Liver (tissue), 8 donors: ENCODE measurements at regions not wholly inside any gene's neighbourhood (a gene's known extent, or its start where the extent isn't known, plus 50 kb on each side); places are given as distances from the start of the nearest gene placed in this dataset.

ENCODE experiments used
- DNase-seq: peaks from one replicate; pipeline ENCODE4 v3.0.0-alpha.2; 2017; ENCODE audit warnings: low spot score
- H3K27ac ChIP-seq, 2 donors: one replicate each; pipeline ENCODE4 v1.7.0; 2013; ENCODE audit warnings: inconsistent platforms in 2 of 2, low read length in 2 of 2, control low read depth in 1 of 2, low read depth in 1 of 2, mild to moderate bottlenecking in 1 of 2
- H3K27me3 ChIP-seq, 4 donors: one replicate each; pipeline versions ENCODE4 v1.6.1 to v1.7.0; 2013; ENCODE audit warnings: low read length in 3 of 4, inconsistent platforms in 1 of 4, mild to moderate bottlenecking in 1 of 4, moderate library complexity in 1 of 4; ENCODE audit not compliant: control insufficient read depth in 4 of 4, insufficient read depth in 4 of 4
- H3K36me3 ChIP-seq, 4 donors: one replicate each; pipeline versions ENCODE4 v1.6.1 to v1.7.0; 2013; ENCODE audit warnings: low read length in 3 of 4, mild to moderate bottlenecking in 3 of 4, low read depth in 1 of 4, moderate library complexity in 1 of 4; ENCODE audit not compliant: control insufficient read depth in 4 of 4, insufficient read depth in 3 of 4
- H3K4me1 ChIP-seq, 4 donors: one replicate each; pipeline versions ENCODE4 v1.6.1 to v1.7.0; 2013; ENCODE audit warnings: low read length in 3 of 4, mild to moderate bottlenecking in 3 of 4, moderate library complexity in 1 of 4; ENCODE audit not compliant: control insufficient read depth in 4 of 4, insufficient read depth in 4 of 4
- H3K4me3 ChIP-seq, 3 donors: one replicate each; pipeline versions ENCODE4 v1.6.1 to v1.7.0; 2013; ENCODE audit warnings: low read length in 3 of 3, control low read depth in 1 of 3, low read depth in 1 of 3, mild to moderate bottlenecking in 1 of 3
- H3K9ac ChIP-seq, 2 donors: one replicate each; pipeline ENCODE4 v1.7.0; 2013; ENCODE audit warnings: low read length in 2 of 2, mild to moderate bottlenecking in 2 of 2, moderate library complexity in 2 of 2, control low read depth in 1 of 2, low read depth in 1 of 2
- H3K9me3 ChIP-seq, 4 donors: one replicate each; pipeline versions ENCODE4 v1.6.1 to v1.7.0; 2013; ENCODE audit warnings: low read length in 3 of 4; ENCODE audit not compliant: control insufficient read depth in 4 of 4
- ATF3 ChIP-seq: IDR thresholded peaks from 2 replicates; pipeline ENCODE4 v1.6.1; 2016; ENCODE audit warnings: antibody characterized with exemption
- CTCF ChIP-seq: fragments of 150-350 bp; IDR thresholded peaks from 2 replicates; pipeline ENCODE4 v1.5.1; 2017; ENCODE audit warnings: improper control_type of control experiment, low read depth, low read length; ENCODE audit not compliant: missing input control
- EGR1 ChIP-seq, 2 donors: IDR thresholded peaks; 2 replicates each; pipeline ENCODE4 v1.6.1; 2016 to 2018; ENCODE audit warnings: antibody characterized with exemption in 2 of 2, low read depth in 2 of 2
- FOXA1 ChIP-seq: IDR thresholded peaks from 2 replicates; pipeline ENCODE4 v1.6.1; 2016; ENCODE audit warnings: antibody characterized with exemption
- FOXA2 ChIP-seq: IDR thresholded peaks from 2 replicates; pipeline ENCODE4 v1.6.1; 2016; ENCODE audit warnings: antibody characterized with exemption
- GABPA ChIP-seq, 2 donors: IDR thresholded peaks in 1 of 2; conservative IDR thresholded peaks in 1 of 2; 2 replicates each; pipeline ENCODE4 v1.6.1; 2016; ENCODE audit warnings: antibody characterized with exemption in 2 of 2, mild to moderate bottlenecking in 1 of 2, moderate library complexity in 1 of 2
- HNF4A ChIP-seq, 2 donors: conservative IDR thresholded peaks; 2 replicates each; pipeline ENCODE4 v1.6.1; 2016; ENCODE audit warnings: antibody characterized with exemption in 2 of 2, mild to moderate bottlenecking in 2 of 2
- HNF4G ChIP-seq: IDR thresholded peaks from 2 replicates; pipeline ENCODE4 v1.6.1; 2016; ENCODE audit warnings: antibody characterized with exemption
- JUND ChIP-seq, 2 donors: IDR thresholded peaks; 2 replicates each; pipeline ENCODE4 v1.6.1; 2016; ENCODE audit warnings: antibody characterized with exemption in 2 of 2
- MAX ChIP-seq: IDR thresholded peaks from 2 replicates; pipeline ENCODE4 v1.6.1; 2016; ENCODE audit warnings: antibody characterized with exemption
- RAD21 ChIP-seq, 2 donors: IDR thresholded peaks; 2 replicates each; pipeline ENCODE4 v1.6.1; 2016; ENCODE audit warnings: antibody characterized with exemption in 2 of 2, mild to moderate bottlenecking in 2 of 2
- REST ChIP-seq: IDR thresholded peaks from 2 replicates; pipeline ENCODE4 v1.6.1; 2016; ENCODE audit warnings: antibody characterized with exemption, mild to moderate bottlenecking
- RXRA ChIP-seq, 2 donors: IDR thresholded peaks; 2 replicates each; pipeline ENCODE4 v1.6.1; 2017 to 2018; ENCODE audit warnings: antibody characterized with exemption in 2 of 2, mild to moderate bottlenecking in 1 of 2
- TAF1 ChIP-seq: conservative IDR thresholded peaks from 2 replicates; pipeline ENCODE4 v1.6.1; 2016; ENCODE audit warnings: antibody characterized with exemption, mild to moderate bottlenecking
- YY1 ChIP-seq: IDR thresholded peaks from 2 replicates; pipeline ENCODE4 v1.6.1; 2016; ENCODE audit warnings: antibody characterized with exemption, mild to moderate bottlenecking
- ZBTB33 ChIP-seq: IDR thresholded peaks from 2 replicates; pipeline ENCODE4 v1.6.1; 2016; ENCODE audit warnings: antibody characterized with exemption
- WGBS: extraction: QIAGEN DNeasy Blood & Tissue Kit; methylation state at CpG from one replicate; pipeline ENCODE4 v1.1.7; 2013; 5-methylcytosine and 5-hydroxymethylcytosine counted together
- donor health status: healthy.
- donor health status: healthy.
- donor health status: healthy.
- donor health status: healthy.
- donor health status: healthy.

GRCh38 chr12:98042668-98043067 is 472.7 kb upstream of the TMPO start (continued):
- TF ChIP-seq FOXA1 (no peak), HNF4G (no peak)

- H3K4me1 ChIP-seq, result no peaks in the 10 kb centered on the region
- H3K4me3 ChIP-seq, result no peak overlapping the region
- WGBS, result 68% methylated on average over 4 of the region's 4 CpGs
- peaks cover 0 to 3% (median under 1%) of the 10 kb centered on the region in 4 donors for H3K9me3 ChIP-seq
- H3K9ac ChIP-seq, result no peak overlapping the region
- no peaks in the 10 kb centered on the region for H3K36me3 ChIP-seq
- no peak for TF ChIP-seq YY1
- no peak for TF ChIP-seq HNF4A (conservative IDR thresholded peaks at IDR 0.05)
- no peak for TF ChIP-seq HNF4G
- TF ChIP-seq EGR1 (IDR thresholded peaks at IDR 0.05; ENCODE audit: low read depth in 2 of 2), result no peak
- no peak for TF ChIP-seq ZBTB33
- no peak for TF ChIP-seq TAF1
- TF ChIP-seq FOXA2, result no peak
- no peak for TF ChIP-seq JUND (IDR thresholded peaks at IDR 0.05)
- no peak for TF ChIP-seq MAX
- no peak for TF ChIP-seq CTCF
- no peak for TF ChIP-seq RXRA (IDR thresholded peaks at IDR 0.05)
- TF ChIP-seq RAD21 (IDR thresholded peaks at IDR 0.05), result no peak
- TF ChIP-seq ATF3, result no peak
- no peak overlapping the region for H3K27ac ChIP-seq
- no peaks in the 10 kb centered on the region for H3K27me3 ChIP-seq
- no peak for DNase-seq
Measured at GRCh38 chr12:98045395-98045794, 470.0 kb upstream of the TMPO start.

GRCh38 chr12:98048326-98048725 is 467.1 kb upstream of the TMPO start:
- H3K27me3 ChIP-seq, result no peaks in the 10 kb centered on the region
- H3K27ac ChIP-seq, result no peak overlapping the region
- no peak overlapping the region for H3K9ac ChIP-seq
- H3K4me3 ChIP-seq, result no peak overlapping the region
- no peaks in the 10 kb centered on the region for H3K36me3 ChIP-seq
- no peak for DNase-seq
- peaks cover 0 to 1% (median 0%) of the 10 kb centered on the region in 4 donors for H3K9me3 ChIP-seq
- no peaks in the 10 kb centered on the region for H3K4me1 ChIP-seq
- TF ChIP-seq CTCF, result no peak
- TF ChIP-seq HNF4G, result no peak
- TF ChIP-seq ZBTB33, result no peak
- TF ChIP-seq HNF4A (conservative IDR thresholded peaks at IDR 0.05), result no peak
- TF ChIP-seq MAX, result no peak
- no peak for TF ChIP-seq FOXA2
- no peak for TF ChIP-seq RAD21 (IDR thresholded peaks at IDR 0.05)
- no peak for TF ChIP-seq FOXA1
- TF ChIP-seq REST, result no peak
- TF ChIP-seq ATF3, result no peak
- TF ChIP-seq EGR1 (IDR thresholded peaks at IDR 0.05; ENCODE audit: low read depth in 2 of 2), result no peak
- no peak for TF ChIP-seq GABPA (IDR thresholded peaks at IDR 0.05 in 1 of 2, conservative IDR thresholded peaks at IDR 0.05 in 1 of 2)
- no peak for TF ChIP-seq JUND (IDR thresholded peaks at IDR 0.05)
- TF ChIP-seq TAF1, result no peak
- no peak for TF ChIP-seq RXRA (IDR thresholded peaks at IDR 0.05)
- TF ChIP-seq YY1, result no peak
